HG02852 (cell line): ENCODE measurements at regions not wholly inside any gene's neighbourhood (a gene's known extent, or its start where the extent isn't known, plus 50 kb on each side); places are given as distances from the start of the nearest gene placed in this dataset.

Experiments used
- ATAC-seq: cut with Tn5 transposase; IDR thresholded peaks from one replicate; pipeline ENCODE4 v1.9.1; 2021; ENCODE audit warnings: mild to moderate bottlenecking, moderate library complexity; ENCODE audit not compliant: unreplicated experiment

DNA sequence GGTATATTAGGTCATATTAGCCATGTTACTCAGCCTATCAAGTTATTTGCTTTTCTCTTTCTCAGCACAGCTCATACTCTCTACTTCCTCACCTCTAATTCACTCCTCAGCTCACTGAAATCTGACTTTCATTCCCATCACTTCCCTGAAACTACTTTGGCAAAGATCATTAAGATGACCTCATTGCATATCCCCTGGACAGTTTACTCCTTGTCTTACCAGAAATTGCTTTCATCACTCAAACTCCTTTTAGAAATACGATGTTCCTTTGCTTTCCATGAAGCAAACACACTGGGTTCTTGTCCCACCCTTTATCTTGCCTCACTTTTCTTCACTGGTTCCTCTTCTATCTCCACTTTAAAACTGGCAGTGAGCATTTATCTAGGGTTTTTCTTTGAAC is 354.4 kb downstream of the TUSC7 start:
- no peak for ATAC-seq

DNA sequence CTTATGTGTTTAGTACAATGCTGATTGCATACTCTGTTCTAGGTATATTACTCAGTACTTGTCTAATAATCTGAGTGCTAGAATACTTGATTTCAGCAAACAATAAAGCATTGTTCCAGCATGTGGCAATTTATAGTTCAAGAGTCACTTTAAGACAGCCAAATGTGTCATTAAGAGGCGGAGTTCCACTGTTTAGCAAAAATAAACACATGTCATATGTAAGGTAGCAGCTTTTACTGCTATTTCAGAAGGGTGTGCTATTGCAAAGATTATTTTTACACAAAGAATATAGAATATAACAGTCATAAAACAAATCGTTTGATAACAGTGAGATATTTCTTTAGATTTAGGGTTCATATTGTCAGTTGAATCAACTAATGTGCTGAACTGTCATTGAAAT is 358.7 kb downstream of the TUSC7 start:
- no peak for ATAC-seq

DNA sequence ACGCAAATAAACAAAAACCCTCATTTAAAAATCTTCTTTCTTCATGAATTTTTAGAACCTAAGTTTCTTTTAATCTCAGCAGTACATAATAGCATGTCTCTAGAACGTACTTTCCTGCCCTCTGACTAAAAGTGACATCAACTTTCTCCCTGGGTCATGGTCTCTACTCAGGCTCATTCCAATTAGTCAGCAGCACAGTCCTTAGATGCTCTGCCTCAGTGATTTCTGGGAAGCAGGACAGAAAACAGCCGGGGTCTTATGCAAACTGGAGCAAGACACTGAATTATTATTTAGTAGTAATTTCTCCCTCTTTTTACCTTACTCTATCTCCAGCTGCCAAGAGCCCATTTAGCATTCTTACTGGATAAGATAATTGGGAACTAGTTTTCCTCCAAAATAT is 365.2 kb downstream of the TUSC7 start:
- no peak for ATAC-seq

DNA sequence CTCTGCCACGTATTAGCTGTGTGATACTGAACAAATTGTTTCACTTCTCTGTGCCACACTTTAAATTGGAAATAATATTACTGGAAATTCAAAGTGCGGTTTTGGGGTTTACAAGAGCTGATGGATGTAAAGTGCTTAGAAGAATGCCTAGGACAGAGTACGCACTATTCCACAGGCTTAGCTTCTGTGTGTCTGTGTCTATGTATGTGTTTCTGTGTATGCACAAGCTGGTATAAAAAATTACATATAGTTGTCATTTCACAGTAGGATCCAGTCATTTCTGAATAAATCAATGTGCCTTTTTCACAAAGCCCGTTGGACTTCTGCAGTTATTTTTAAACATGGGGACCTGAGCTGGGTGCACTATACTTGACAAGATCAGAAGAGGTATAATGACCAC is 370.4 kb downstream of the TUSC7 start:
- no peak for ATAC-seq

DNA sequence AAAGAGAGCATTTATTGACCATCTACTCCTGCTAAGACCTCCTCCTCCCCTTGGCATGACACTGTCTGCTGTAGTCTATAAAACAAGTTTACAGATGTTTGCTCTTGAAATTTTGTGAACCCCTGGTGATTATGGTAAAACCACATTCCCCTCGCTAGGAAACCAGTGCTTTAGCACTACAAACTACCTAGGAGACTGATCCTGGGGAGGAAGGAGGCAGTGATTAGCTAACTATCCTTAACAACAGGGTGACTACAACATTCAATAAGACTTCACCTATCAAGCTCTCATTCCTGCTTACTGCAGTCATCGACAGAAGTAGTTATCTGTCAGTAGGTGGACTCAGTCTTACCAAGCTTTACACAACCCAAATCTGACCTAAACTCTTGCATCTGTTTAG is 371.3 kb downstream of the TUSC7 start:
- ATAC-seq: no peak

DNA sequence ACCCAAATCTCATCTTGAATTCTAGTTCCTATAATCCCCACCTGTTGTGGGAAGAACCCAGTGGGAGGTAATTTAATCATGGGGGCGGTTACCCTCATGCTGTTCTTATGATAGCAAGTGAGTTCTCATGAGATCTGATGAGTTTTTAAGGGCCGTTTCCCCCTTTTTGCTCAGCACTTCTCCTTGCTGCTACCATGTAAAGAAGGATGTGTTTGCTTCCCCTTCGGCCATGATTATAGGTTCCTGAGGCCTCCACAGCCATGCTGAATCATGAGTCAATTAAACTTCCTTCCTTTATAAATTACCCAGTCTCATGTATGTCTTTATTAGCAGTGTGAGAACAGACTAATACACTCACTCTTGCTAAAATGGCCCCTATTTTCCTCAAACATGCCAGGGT is 374.7 kb downstream of the TUSC7 start:
- ATAC-seq: no peak

DNA sequence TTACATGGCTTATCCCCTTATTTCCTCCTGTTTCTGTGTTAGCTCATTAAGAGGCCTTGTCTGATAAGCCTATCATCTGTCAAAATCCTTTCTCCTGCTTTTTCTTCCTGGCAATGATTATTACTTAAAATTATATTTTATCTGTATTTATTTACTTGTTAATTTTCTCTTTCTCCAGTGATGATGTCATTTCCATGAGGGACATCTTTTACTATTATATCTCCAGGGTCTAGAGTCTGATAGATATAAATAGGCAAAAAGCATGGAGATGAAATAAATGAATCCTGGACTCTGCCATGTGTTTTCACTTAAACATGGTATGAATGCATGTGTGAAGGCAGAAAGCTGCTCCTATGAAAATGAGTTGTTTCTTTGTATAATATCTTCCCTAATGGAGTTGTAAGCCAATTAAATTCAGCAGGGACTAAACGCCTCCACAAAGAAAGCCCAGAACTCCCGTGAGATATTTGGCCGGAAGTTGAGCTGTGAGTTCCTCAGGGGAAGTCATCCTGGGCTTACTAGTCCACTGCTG is 375.2 kb downstream of the TUSC7 start:
- ATAC-seq: no peak

DNA sequence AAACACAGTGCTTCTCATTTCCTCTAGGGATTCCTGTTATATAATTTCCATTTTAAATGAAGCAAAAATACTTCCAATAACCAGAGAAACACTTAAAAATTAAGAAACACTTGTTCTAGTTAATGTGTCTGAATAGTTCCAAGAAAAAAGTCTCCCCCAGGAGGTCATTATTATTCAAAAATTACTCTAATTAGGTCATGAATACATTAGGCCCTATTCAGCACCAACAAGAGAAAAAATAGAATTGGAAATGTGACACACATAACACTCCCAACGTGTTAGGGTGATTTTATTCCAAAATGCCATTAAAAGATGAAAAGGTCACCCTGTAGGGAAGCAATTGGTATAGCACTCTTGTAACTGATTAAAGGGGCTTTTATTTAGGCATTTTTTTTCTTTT is 382.1 kb downstream of the TUSC7 start:
- ATAC-seq: no peak

DNA sequence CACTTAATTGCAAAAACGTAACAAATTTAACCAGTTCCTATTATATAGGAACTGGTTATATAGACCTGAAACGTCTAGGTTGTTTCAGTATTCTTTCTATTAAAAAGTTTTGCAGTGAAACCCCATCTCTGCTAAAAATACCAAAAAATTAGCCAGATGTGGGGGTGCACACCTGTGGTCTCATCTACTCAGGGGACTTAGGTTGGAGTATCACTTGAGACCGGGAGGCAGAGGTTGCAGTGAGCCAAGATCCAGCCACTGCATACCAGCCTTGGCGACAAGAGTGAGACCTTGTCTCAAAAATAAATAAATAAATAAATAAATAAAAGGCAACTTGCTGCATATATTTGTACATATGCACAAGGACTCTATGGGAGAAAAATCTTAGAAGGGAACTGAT is 387.0 kb downstream of the TUSC7 start:
- ATAC-seq: no peak

DNA sequence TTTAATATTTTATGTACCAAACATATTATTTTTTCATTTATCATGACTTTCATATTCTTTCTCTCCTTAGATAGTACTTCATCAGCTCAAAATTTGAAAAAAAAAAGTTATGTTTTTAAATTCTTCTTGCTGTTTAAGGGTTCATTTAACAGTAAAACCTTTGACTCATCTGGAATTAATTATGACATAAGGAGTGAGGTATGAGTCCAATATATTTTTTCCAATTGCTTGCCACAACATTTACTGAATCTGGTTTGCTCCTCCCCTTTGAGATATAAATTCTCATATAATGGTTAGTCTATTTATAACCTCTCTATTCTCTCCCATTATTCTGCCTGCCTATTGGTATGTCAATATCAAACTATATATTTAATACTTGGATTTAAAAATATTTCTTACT is 387.8 kb downstream of the TUSC7 start:
- no peak for ATAC-seq

DNA sequence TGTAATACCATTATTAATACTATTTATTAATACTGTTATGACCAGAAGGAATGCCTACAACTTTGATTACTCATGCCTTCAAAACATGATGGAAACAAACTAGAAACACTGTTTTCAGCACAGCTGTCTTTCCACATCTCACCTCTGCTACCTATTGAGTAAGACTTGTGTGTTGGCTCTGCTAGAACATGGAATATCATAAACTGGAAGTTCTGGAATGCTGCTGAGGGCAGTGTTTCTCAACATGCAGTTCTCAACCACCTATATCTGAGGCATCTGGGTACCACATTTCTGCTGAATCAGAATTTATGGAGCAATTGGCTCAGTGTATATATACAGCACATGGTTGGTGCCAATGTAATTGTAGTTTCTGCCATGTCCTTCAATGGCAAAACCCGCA is 392.1 kb downstream of the TUSC7 start:
- no peak for ATAC-seq

DNA sequence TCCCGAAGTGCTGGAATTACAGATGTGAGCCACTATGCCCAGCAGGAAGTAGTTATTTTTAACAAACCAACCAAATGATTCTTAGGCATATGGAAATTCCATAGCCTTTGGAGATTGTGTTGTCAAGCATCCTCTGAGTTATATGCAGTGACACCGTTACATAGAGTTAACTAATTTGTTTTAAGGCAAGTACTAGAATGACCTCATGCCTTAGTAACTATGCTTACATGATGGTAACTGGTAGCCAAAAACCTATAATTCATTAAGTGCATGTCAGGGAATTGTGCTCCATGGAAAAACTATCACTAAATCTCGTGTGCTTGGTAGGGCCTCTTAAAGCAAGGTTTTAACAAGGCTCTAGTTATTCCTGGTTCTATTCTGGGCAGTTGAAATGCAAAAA is 392.8 kb downstream of the TUSC7 start:
- ATAC-seq: no peak

DNA sequence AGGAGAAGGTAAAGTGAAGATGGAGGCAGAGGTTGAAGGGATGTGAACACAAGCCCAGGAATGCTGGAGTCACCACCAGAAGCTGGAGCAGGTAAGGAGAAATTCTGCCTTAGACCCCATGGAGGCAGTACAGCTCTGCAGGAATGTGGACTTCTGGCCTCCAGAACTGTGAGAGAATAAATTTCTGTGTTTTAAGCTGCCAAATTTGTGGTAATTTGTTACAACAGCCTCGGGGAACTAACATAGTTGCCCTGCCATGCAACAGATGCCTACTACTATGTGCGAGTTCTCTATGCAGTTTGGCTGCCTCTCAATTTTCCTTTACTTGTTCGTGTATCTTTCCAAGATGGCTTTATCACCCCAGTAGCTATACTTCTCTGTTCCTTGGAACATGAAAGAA is 394.1 kb downstream of the TUSC7 start:
- no peak for ATAC-seq

DNA sequence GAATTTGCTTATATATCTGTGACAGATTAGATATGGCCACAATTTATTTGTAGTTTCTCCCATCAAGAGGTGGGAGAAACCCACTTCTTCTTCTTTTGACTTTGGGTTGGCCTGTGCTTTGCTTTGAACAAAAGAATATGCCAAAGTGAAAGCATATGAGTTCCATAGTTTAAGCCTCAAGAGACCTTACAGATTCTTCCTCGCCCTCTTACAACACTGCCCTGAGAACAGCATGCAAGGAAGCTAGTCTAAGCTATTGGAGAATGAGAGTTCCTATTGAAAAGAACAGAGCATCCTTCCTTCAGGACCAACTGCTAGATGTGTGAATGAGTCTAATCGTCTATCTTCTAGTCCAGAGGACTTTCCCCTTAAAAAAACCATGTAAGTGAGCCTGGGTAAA is 394.8 kb downstream of the TUSC7 start:
- no peak for ATAC-seq

DNA sequence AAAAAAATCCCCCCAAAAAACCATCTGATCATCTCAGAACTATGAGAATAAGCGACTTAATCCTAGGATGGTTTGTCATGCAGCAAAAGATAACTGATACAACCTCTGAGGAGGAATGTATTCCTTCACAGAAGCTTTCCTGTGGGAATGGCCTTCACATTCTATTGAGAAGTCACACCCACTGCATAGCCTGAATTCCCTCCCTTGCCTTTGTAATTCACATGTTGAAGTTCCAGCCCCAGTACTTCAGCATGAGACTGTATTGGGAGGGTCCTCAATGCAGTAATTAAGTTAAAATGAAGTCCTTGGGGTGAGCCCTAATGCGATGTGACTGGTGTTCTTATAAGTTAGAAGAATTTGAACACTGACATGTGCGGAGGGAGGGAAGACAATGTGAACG is 395.2 kb downstream of the TUSC7 start:
- no peak for ATAC-seq

DNA sequence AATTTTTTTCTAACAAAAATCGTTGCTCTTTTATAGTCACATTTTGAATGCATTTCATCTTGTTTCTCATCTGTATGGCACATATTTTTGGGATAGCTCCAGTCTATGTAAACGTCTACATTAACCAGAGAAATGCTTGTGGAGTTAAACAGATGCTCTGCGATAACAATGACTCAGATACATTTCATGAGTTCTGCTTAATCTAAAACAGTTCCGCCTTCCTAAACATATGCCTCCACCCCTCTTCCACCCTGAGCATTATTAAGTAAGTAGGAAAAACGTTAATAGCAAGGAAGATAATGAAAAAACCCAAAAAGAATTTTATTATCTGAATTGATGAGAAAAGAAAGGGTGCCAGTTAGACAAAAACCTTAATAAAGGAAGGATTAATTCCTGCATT is 396.1 kb downstream of the TUSC7 start:
- ATAC-seq: no peak

DNA sequence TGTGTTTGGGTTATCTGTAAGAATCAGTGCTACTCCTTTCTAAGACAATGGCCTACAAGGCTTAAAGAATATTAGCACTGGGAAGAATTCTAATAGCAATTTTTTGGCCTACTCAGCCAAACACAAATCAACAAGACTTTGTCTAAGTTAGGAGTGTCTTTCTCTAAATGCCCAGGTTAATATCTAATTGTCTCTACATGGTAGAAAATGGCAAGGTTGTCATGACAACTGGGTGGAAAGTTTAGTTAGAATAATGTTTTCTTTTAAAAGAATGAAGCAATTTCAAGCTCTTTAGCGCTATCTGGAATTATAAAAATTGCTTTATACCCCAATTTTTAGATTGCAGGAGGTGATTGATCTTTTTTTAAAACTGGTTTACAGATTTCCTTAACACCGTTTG is 396.8 kb downstream of the TUSC7 start:
- ATAC-seq: no peak

DNA sequence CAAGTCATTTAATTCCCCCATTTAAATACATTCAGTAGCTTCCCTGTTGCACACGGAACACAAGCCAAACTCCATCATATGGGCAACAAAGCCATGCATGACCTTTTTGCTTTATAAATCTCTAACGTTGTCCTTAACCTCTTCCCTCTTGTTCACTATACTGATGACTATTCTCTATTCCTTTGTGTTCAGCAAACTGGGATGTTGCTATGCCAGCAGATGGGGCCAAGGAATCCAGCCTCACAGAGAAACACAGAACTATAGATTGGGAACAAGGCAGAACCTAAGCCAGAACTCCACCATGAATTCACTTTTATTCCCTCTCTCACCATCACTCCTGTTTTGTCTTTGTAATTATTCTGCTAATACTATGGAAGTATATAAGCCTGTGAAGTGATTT is 398.4 kb downstream of the TUSC7 start:
- ATAC-seq: no peak

DNA sequence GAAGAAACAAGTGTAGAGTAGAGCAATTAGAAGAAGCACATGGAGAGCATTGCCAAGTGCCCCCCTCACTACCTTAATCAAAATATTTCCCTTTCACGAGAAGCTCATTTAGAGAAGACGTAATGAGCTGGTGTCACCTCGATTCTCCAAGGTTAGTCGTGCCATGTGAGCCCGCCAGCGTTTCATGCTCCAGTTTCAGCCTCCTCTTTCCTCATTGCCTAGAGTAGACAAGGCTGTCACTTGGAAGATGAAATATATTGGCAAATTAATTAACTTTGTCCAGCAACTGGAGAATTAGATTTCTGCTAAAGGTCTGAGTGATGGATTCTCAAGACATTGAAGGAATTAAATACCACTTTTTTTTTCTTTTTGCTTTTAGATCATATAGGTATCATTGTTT is 399.6 kb downstream of the TUSC7 start:
- no peak for ATAC-seq

DNA sequence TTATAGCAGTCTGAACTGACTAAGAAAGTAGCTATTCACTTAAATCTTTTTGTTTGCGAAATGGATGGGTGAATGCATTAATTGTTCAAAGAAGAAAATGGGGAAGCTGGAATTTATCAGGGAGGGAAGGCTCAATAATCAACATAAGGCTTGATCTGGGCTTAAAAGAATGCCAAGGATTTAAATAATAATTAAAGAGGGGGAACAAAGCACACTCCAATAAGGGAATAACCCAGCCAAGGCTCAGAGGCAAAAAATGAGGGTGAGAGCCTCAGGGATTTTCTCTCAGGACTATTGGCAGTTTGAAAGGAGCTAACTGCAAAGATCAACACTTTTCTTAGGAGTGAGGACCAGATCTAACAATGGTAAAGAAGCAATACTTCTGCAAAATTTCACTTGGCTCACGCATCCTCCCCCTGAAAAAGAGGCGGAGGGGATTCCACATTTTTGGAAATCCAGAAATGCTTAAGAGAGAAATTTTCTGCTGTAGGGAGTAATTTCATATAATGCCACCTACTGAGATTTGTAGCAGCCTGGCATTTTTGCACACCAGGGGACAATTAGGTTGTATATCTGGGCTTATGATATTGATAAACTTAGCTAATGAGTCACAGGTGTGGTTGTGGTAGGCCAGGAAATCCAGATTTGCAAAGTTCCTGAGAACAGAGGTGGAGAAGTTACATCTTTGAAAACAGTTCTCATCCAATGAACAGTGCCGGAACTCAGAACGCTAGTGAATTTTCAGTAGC is 405.1 kb downstream of the TUSC7 start:
- ATAC-seq: no peak

DNA sequence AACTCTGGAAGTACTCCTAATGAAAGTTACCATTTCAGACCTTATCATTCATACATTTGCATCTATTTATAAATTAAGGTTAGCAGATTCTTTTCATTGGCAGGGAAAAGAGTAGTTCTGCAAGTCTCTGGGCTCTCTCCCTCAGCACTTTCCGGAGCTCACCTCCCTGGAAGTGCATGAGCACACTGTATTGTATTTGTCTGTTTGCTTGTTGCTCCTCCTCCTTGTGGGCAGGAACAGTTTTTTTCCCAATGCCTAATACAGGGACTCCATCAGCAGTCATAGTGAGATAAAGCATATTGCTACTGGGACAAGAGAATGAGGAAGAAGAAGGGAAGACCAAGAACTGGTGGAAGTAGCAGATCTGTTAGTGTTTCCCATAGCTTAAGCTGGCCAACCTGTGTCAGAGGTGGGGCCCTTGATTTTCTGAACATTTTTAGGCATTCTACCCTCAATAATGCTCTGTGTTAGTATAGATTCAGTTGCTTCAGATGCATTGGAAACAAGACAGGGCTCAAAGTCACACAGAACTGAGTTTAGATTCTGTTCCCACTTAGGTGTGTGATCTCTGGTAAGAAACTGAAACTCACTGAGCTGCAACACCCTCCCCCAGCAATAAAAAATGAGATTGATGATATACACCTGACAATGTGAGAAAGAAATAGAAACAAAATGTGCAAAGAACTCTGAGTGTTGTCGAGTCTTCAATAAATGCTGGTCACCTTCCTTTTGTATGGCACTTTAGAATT is 407.8 kb downstream of the TUSC7 start:
- ATAC-seq: no peak

DNA sequence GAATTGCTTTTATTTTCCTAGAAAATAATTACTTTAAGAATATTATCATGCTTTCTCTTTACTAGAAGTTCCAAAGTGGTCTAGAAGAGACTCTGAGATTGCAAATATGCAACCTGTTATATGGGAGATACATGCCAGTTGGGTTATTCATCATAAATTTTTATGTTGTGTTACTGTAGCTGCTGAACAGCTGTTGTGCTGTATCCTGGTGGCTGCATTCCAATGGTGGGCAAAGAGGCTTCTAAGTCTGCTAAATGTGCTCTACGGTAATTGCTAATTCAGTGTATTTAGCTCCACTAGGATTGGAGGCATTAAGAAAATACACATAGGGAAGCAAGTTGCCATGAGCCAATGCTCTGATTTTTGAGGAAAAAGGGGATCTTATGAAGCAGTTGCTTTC is 409.0 kb downstream of the TUSC7 start:
- ATAC-seq: no peak
